Activated T-cell treated with anti-CD3 and anti-CD28 coated beads, Interleukin-2, amount 50 U/mL, for 72 hours (primary cell): ENCODE measurements at regions not wholly inside any gene's neighbourhood (a gene's known extent, or its start where the extent isn't known, plus 50 kb on each side); places are given as distances from the start of the nearest gene placed in this dataset.

Experiments
- ATAC-seq, 2 donors: fragments of 150-1000 bp; cut with Tn5 transposase; replicated peaks in 1 of 2; 2 replicates each; pipeline ENCODE4 v1.10.0; 2021; ENCODE audit warnings: moderate library complexity in 2 of 2, mild to moderate bottlenecking in 1 of 2
- DNase-seq, 2 donors: peaks; one replicate each; pipeline ENCODE4 v3.0.0; 2021 to 2022; ENCODE audit warnings: mixed read lengths in 1 of 2
- H3K27ac Mint-ChIP-seq: one replicate; pipeline ENCODE4 v1.8.0; 2022; ENCODE audit warnings: mild to moderate bottlenecking, moderate library complexity, mixed read lengths
- H3K27me3 Mint-ChIP-seq: one replicate; pipeline ENCODE4 v1.8.0; 2022; ENCODE audit warnings: low read depth, mixed read lengths
- H3K36me3 Mint-ChIP-seq, 2 donors: one replicate each; pipeline ENCODE4 v1.8.0; 2022; ENCODE audit warnings: mixed read lengths in 2 of 2, mild to moderate bottlenecking in 1 of 2; ENCODE audit not compliant: insufficient read depth in 2 of 2
- H3K4me1 Mint-ChIP-seq: one replicate; pipeline ENCODE4 v1.8.0; 2022; ENCODE audit warnings: low read depth, mixed read lengths
- H3K4me3 Mint-ChIP-seq, 2 donors: one replicate each; pipeline ENCODE4 v1.8.0; 2022; ENCODE audit warnings: mild to moderate bottlenecking in 2 of 2, mixed read lengths in 2 of 2, moderate library complexity in 2 of 2
- H3K9me3 Mint-ChIP-seq, 2 donors: one replicate each; pipeline ENCODE4 v1.8.0; 2022; ENCODE audit warnings: mixed read lengths in 2 of 2

DNA sequence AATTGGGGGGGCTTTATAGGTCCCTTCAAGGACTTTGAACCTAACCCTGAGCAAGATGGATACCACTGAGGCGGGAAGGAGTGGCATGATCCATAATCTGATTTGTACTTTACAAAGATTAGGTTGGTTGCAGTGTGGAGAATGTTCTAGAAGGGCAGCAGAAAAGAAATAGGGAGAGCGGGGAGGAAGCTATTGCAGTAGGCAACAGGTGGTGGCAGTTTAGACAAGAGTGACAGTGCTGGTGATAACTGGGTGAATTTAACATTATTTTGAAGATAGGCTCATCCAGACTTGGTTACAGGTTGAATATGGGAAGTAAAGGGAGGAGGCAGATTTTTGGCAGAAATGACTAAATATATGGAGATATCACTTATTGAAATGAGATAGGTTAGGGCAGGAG, 179.9 kb upstream of the CADM1 start:
- Mint-ChIP-seq H3K9me3 (peaks cover 9 to 12% of the 10 kb centered on the region in 2 donors), H3K27ac (no peak overlapping the region), H3K4me3 (no peak overlapping the region), H3K4me1 (no peaks in the 10 kb centered on the region), H3K27me3 (peaks cover 5% of the 10 kb centered on the region), H3K36me3 (peaks cover 0 to 1% of the 10 kb centered on the region in 2 donors)
- no peak for DNase-seq
- ATAC-seq: no peak

- DNase-seq (no peak), ATAC-seq (no peak)
- no peak overlapping the region for H3K4me3 Mint-ChIP-seq
- H3K9me3 Mint-ChIP-seq: peaks cover 9 to 12% of the 10 kb centered on the region in 2 donors
- H3K27me3 Mint-ChIP-seq: peaks cover 8% of the 10 kb centered on the region
- peaks cover 0 to 1% of the 10 kb centered on the region in 2 donors for H3K36me3 Mint-ChIP-seq
- H3K4me1 Mint-ChIP-seq: no peaks in the 10 kb centered on the region
- H3K27ac Mint-ChIP-seq: no peak overlapping the region
These were observed 178.7 kb upstream of the CADM1 start for GRCh38 chr11:115682888-115683287.

GRCh38 chr11:115682101-115682500, 177.9 kb upstream of the CADM1 start:
- Mint-ChIP-seq H3K27me3 (peaks cover 10% of the 10 kb centered on the region), H3K9me3 (peaks cover 8 to 12% of the 10 kb centered on the region in 2 donors), H3K4me1 (no peaks in the 10 kb centered on the region), H3K27ac (no peak overlapping the region), H3K4me3 (no peak overlapping the region), H3K36me3 (peaks cover 0 to 1% of the 10 kb centered on the region in 2 donors)
- no peak for ATAC-seq
- no peak for DNase-seq

GRCh38 chr11:115679945-115680344, 175.7 kb upstream of the CADM1 start:
- DNase-seq (no peak), ATAC-seq (no peak)
- peaks cover 10% of the 10 kb centered on the region for H3K27me3 Mint-ChIP-seq
- peaks cover 3 to 7% of the 10 kb centered on the region in 2 donors for H3K9me3 Mint-ChIP-seq
- no peaks in the 10 kb centered on the region for H3K4me1 Mint-ChIP-seq
- H3K36me3 Mint-ChIP-seq: peaks cover 0 to 1% of the 10 kb centered on the region in 2 donors
- no peak overlapping the region for H3K4me3 Mint-ChIP-seq
- no peak overlapping the region for H3K27ac Mint-ChIP-seq

DNA sequence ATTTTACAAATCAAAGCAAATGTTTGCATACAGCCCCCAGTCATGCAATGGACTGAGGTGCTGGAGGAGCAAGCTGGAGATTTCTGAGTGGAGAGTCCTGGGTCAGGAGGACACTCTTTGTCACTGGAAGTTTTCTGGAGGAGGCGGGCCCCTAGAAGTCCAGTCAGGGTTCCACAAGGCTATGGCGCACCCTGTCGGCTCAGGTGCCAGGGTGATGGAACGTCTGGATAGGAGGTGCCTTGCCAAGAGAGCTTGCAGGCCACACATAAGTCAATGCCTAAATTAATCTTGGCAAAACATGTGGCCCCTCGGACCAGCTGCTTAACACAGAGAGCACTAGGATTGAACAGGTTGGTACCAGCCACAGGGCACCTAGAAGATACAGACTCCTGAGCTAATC, 174.7 kb upstream of the CADM1 start:
- ATAC-seq: no peak
- H3K4me3 Mint-ChIP-seq: no peak overlapping the region
- H3K36me3 Mint-ChIP-seq: peaks cover 0 to 1% of the 10 kb centered on the region in 2 donors
- no peak overlapping the region for H3K27ac Mint-ChIP-seq
- peaks cover 2 to 4% of the 10 kb centered on the region in 2 donors for H3K9me3 Mint-ChIP-seq
- DNase-seq: no peak
- no peaks in the 10 kb centered on the region for H3K4me1 Mint-ChIP-seq
- peaks cover 10% of the 10 kb centered on the region for H3K27me3 Mint-ChIP-seq

GRCh38 chr11:115677190-115677589, 173.0 kb upstream of the CADM1 start:
- no peak for ATAC-seq
- H3K9me3 Mint-ChIP-seq: no peaks in the 10 kb centered on the region

GRCh38 chr11:115676768-115677167, 172.6 kb upstream of the CADM1 start:
- Mint-ChIP-seq H3K4me3 (no peak overlapping the region), H3K36me3 (no peaks in the 10 kb centered on the region), H3K9me3 (no peaks in the 10 kb centered on the region), H3K27ac (no peak overlapping the region), H3K4me1 (no peaks in the 10 kb centered on the region), H3K27me3 (peaks cover 5% of the 10 kb centered on the region)
- DNase-seq (no peak), ATAC-seq (no peak)

More at GRCh38 chr11:115677190-115677589, 173.0 kb upstream of the CADM1 start:
- H3K27me3 Mint-ChIP-seq: peaks cover 6% of the 10 kb centered on the region
- no peak overlapping the region for H3K4me3 Mint-ChIP-seq
- H3K4me1 Mint-ChIP-seq: no peaks in the 10 kb centered on the region
- no peak for DNase-seq
- no peak overlapping the region for H3K27ac Mint-ChIP-seq
- no peaks in the 10 kb centered on the region for H3K36me3 Mint-ChIP-seq

DNA sequence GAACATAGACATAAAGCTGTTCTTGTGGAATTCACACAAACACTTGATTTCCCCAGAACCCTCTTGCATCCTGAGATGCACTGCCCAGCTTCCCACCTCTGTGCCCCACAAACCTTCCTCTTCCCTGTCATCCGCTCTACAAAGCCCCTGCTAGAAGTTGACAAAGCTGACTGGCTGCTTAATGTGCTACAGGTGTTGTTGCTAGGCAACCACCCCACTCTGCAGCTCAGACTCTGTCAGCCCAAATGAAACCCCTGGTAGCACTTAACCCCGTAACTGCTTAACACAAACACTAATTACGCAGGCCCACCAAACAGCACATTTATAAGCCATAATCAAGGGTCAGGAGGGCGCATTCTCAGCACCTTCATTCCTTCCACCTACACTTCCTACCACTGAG, 172.0 kb upstream of the CADM1 start:
- Mint-ChIP-seq H3K4me1 (no peaks in the 10 kb centered on the region), H3K36me3 (no peaks in the 10 kb centered on the region), H3K27me3 (peaks cover 5% of the 10 kb centered on the region), H3K9me3 (no peaks in the 10 kb centered on the region), H3K27ac (no peak overlapping the region), H3K4me3 (no peak overlapping the region)
- no peak for ATAC-seq
- no peak for DNase-seq

GRCh38 chr11:115674937-115675544, 170.8 kb upstream of the CADM1 start:
- no peaks in the 10 kb centered on the region for H3K4me1 Mint-ChIP-seq
- no peaks in the 10 kb centered on the region for H3K36me3 Mint-ChIP-seq
- no peaks in the 10 kb centered on the region for H3K9me3 Mint-ChIP-seq
- H3K4me3 Mint-ChIP-seq: no peak overlapping the region
- ATAC-seq (no peak), DNase-seq (no peak)
- peaks cover 5% of the 10 kb centered on the region for H3K27me3 Mint-ChIP-seq
- H3K27ac Mint-ChIP-seq: no peak overlapping the region

DNA sequence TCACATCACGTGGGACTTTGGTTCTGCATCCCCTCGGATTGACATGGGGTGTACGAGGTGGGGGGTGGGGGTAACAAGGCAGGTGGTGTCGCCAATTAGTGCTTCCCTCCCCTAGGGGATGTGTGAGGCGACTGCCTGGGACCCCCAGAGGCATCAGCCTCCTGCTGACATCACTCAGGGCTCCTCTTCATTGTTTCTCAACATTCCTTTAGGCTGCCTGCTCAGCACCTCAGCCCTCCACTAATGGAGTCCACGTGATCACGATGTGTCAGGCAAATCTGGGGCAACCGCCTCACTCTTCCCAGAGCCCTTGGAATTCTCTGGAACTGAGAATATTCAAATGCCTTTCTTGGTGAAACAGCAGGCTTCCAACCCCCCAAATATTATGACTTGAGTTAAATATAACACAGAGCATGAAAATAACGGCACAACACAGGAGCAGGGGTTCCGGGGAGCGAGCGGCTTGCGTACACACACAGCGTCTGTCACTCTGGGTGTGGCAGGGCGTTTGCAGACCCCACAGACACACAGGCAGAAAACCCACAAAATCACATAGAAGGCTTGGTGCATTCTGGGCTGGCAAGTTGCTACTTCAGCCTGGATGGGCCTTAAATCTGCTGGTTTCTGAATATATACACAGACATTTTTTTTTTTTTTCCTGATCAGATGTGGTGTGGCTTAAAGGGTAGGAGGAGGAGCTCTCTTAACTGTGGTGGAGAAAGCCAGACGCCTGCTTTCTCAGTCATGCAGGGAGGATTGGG, 170.1 kb upstream of the CADM1 start:
- H3K9me3 Mint-ChIP-seq: no peaks in the 10 kb centered on the region
- DNase-seq (no peak), ATAC-seq (no peak)
- H3K4me3 Mint-ChIP-seq: no peak overlapping the region
- no peaks in the 10 kb centered on the region for H3K36me3 Mint-ChIP-seq
- H3K27ac Mint-ChIP-seq: no peak overlapping the region
- H3K4me1 Mint-ChIP-seq: no peaks in the 10 kb centered on the region
- peaks cover 5% of the 10 kb centered on the region for H3K27me3 Mint-ChIP-seq

GRCh38 chr11:115673720-115674119, 169.5 kb upstream of the CADM1 start:
- ATAC-seq: no peak
- no peak overlapping the region for H3K27ac Mint-ChIP-seq
- H3K27me3 Mint-ChIP-seq: peaks cover 5% of the 10 kb centered on the region
- H3K4me1 Mint-ChIP-seq: no peaks in the 10 kb centered on the region
- H3K36me3 Mint-ChIP-seq: no peaks in the 10 kb centered on the region
- no peaks in the 10 kb centered on the region for H3K9me3 Mint-ChIP-seq
- DNase-seq: no peak
- no peak overlapping the region for H3K4me3 Mint-ChIP-seq

GRCh38 chr11:115672999-115673411, 168.8 kb upstream of the CADM1 start:
- Mint-ChIP-seq H3K36me3 (no peaks in the 10 kb centered on the region), H3K9me3 (no peaks in the 10 kb centered on the region), H3K27ac (no peak overlapping the region), H3K27me3 (peaks cover 3% of the 10 kb centered on the region), H3K4me3 (no peak overlapping the region), H3K4me1 (no peaks in the 10 kb centered on the region)
- ATAC-seq (no peak), DNase-seq (no peak)

DNA sequence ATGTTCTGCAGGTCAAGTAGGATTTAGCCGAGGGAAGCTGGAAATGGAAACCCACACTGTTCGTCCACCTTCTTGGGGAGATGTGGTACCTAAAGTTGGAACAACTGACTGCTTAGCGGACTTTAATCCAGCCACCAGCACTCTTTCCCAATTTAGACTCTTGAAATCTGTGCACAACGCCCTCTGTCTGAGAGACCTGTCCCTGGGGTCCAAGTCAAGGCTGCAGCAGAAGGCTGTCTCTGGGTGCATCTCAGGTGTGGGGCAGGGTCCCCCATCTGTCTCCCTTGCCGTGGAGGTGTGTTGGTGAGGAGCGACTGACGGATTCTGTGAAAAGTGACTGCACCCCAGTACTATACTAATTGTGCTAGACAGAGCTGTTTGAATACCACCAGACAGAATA, 168.2 kb upstream of the CADM1 start:
- no peaks in the 10 kb centered on the region for H3K4me1 Mint-ChIP-seq
- no peak for ATAC-seq
- no peaks in the 10 kb centered on the region for H3K27me3 Mint-ChIP-seq
- H3K36me3 Mint-ChIP-seq: no peaks in the 10 kb centered on the region
- DNase-seq: no peak
- no peaks in the 10 kb centered on the region for H3K9me3 Mint-ChIP-seq
- H3K27ac Mint-ChIP-seq: no peak overlapping the region
- no peak overlapping the region for H3K4me3 Mint-ChIP-seq
